NCI-H345 treated with DMSO at 0.1 percent for 48 hours (cell line): ENCODE measurements at regions not wholly inside any gene's neighbourhood (a gene's known extent, or its start where the extent isn't known, plus 50 kb on each side); places are given as distances from the start of the nearest gene placed in this dataset.
"Not testable (repeated sequence)": the region's sequence is repeated elsewhere in the genome, so short reads cannot be mapped to it uniquely, and the experiment has no call there.

Source experiments
- DNase-seq: peaks from one replicate; lab custom pipeline; 2025; ENCODE audit not compliant: unreplicated experiment; lab: John Stamatoyannopoulos, UW

GRCh38 chr4:116551806-116552205 is 533.6 kb downstream of the TRAM1L1 start:
- DNase-seq: no peak

GRCh38 chr4:116547632-116548031 is 537.7 kb downstream of the TRAM1L1 start:
- no peak for DNase-seq

GRCh38 chr4:116546759-116547158 is 538.6 kb downstream of the TRAM1L1 start:
- DNase-seq: no peak

GRCh38 chr4:116544946-116545345 is 540.4 kb downstream of the TRAM1L1 start:
- no peak for DNase-seq

GRCh38 chr4:116539744-116540143 is 545.6 kb downstream of the TRAM1L1 start:
- no peak for DNase-seq

GRCh38 chr4:116537828-116538227 is 547.5 kb downstream of the TRAM1L1 start:
- no peak for DNase-seq

- not testable (repeated sequence) for DNase-seq
Measured at GRCh38 chr4:116536024-116536423, 549.4 kb downstream of the TRAM1L1 start.

- no peak for DNase-seq
Measured at GRCh38 chr4:116531870-116532269, 553.5 kb downstream of the TRAM1L1 start.

GRCh38 chr4:116531026-116531425 is 554.4 kb downstream of the TRAM1L1 start:
- no peak for DNase-seq

- no peak for DNase-seq
Measured at GRCh38 chr4:116530048-116530447, 555.3 kb downstream of the TRAM1L1 start.

GRCh38 chr4:116529129-116529528 is 556.2 kb downstream of the TRAM1L1 start:
- DNase-seq: no peak

GRCh38 chr4:116522922-116523321 is 562.5 kb downstream of the TRAM1L1 start:
- no peak for DNase-seq

GRCh38 chr4:116520886-116521285 is 564.5 kb downstream of the TRAM1L1 start:
- no peak for DNase-seq

- no peak for DNase-seq
Measured at GRCh38 chr4:116516711-116517110, 568.7 kb downstream of the TRAM1L1 start.

GRCh38 chr4:116515959-116516358 is 569.4 kb downstream of the TRAM1L1 start:
- DNase-seq: no peak

- no peak for DNase-seq
Measured at GRCh38 chr4:116512552-116512951, 572.8 kb downstream of the TRAM1L1 start.

- DNase-seq: no peak
Measured at GRCh38 chr4:116501954-116502353, 583.4 kb downstream of the TRAM1L1 start.

- no peak for DNase-seq
Measured at GRCh38 chr4:116500225-116500624, 585.2 kb downstream of the TRAM1L1 start.

- no peak for DNase-seq
Measured at GRCh38 chr4:116489739-116490138, 595.6 kb downstream of the TRAM1L1 start.

- no peak for DNase-seq
Measured at GRCh38 chr4:116486401-116486800, 599.0 kb downstream of the TRAM1L1 start.

- peak; percentile 49 for DNase-seq
Measured at GRCh38 chr4:116480546-116480945, 604.8 kb downstream of the TRAM1L1 start.

GRCh38 chr4:116478343-116478742 is 607.0 kb downstream of the TRAM1L1 start:
- no peak for DNase-seq

- DNase-seq: no peak
Measured at GRCh38 chr4:116469582-116469981, 615.8 kb downstream of the TRAM1L1 start.

GRCh38 chr4:116453127-116453526 is 632.2 kb downstream of the TRAM1L1 start:
- DNase-seq: no peak
